NCI-H1105 treated with DMSO at 0.1 percent for 48 hours (cell line): ENCODE measurements at regions not wholly inside any gene's neighbourhood (a gene's known extent, or its start where the extent isn't known, plus 50 kb on each side); places are given as distances from the start of the nearest gene placed in this dataset.
"Not testable (repeated sequence)": the region's sequence is repeated elsewhere in the genome, so short reads cannot be mapped to it uniquely, and the experiment has no call there.

Experiments
- DNase-seq: peaks from one replicate; lab custom pipeline; 2025; lab: John Stamatoyannopoulos, UW

DNA sequence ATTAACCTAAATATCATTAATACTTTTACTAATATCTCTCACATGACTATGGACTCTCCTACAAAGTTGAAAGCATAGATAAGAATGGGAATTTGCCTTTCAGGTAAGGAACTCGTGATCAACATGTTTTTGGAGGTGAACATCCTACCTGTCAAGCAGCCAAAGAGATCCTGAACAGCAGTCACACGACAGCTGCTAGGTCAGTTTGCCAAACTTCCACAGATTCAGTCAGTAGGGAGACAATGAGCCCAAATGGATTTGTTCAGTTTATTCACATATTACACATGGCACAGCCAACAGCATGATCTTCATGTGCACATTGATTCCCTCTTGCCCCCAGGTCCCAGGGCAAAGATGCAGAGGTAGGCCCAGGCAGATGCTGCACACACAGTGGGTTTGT lies 86.1 kb upstream of the LOC128125822 start:
- DNase-seq: no peak

DNA sequence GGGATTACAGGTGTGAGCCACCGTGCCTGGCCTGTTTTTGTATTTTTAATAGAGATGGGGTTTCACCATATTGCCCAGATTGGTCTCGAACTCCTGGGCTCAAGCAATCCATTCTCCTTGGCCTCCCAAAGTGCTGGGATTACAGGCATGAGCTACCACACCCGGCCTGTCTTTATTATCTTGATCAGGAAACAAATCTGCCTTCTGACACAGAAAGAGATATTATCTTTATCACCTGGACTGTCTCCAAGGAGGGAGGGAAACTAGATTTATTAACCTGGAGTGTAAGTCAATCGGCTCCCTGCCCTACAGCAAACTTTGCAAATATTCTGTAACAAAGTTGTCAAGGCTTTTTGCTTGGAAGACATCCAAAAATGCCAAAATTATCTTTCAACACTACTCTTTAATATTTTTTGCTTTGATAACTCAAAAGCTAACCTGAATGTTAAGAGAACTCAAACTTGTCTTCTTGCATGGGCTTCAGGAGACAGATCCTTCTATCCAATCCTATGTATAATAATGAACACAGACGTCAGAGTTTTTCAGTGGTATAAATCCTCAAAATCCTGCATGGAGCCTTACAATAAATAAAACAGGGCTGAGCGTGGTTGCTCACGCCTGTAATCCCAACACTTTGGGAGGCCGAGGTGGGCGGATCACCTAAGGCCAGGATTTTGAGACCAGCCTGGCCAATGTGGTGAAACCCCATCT lies 85.0 kb upstream of the LOC128125822 start:
- no peak for DNase-seq

DNA sequence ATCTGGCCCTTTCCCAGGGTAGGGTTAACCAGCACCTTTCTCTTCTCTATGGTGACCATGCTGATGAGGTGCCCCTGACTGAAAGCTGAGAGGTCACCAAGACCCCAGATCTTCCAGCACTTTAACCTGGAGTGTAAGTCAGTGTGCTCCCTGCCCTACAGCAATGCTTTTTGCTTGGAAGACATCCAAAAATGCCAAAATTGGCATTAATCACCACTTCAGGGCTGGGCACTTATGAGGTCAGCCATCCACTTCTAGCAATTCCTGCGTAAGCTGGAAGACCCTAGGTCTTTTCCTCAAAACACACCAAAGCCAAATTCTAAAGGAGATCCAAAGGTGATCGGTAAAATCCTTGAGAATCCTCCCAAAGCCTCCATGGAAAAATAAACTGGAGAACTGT lies 81.2 kb upstream of the LOC128125822 start:
- peak; percentile 14 for DNase-seq

DNA sequence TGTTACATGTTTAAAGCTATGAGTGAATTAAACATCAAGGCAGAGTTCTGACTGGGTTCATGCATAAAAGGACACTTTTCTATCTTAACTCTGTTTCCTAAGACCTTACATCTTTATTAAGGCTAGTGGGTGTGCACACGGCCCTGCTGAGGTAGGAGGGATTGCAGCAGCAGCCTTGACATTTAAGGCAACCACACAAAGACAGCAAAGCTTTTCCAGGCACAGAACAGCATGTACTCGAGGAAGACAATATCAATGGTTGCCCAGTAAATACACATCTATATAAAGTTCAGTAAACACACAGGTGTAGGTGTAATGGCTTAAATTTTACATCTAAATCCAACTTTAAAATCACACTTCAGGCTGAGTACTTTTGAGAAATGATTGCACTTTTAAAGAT lies 79.8 kb upstream of the LOC128125822 start:
- no peak for DNase-seq

DNA sequence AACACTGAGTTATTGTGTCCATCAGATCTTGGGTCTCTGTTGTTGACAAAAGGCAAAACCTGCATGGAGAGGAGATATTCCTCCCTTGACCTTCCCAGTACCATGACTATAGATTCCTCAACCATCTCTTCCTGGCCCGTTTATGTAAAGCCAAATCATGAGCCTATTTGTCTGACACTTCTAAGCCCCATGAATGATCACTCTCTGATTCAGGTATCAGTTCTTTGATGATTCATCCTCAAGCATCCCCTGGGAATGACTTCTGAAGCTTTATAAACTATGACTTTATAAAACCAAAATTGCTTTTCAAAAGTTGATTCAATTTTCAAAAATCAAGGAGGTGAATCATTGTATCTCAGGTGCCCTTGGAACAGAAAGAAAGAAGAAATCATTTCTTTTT lies 78.7 kb upstream of the LOC128125822 start:
- DNase-seq: no peak

DNA sequence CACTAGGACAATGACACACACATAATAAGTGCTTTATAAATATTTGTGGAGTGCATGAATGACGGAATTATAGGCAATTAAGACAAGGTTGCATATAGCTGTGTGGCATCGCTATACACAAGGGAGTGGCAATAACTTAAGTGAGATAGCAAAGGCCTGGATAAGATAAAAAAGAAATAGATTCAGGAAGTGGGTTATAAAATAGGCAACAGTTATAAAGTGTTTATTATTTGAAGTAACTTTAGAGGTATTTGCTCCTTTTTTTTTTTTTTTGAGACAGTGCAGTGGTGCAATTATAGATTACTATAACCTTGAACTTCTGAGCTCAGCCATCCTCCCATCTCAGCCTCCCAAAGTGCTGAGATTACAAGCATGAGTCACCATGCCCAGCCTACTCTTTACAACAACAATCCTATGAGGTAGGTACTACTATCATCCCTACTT lies 75.9 kb upstream of the LOC128125822 start:
- DNase-seq: no peak

DNA sequence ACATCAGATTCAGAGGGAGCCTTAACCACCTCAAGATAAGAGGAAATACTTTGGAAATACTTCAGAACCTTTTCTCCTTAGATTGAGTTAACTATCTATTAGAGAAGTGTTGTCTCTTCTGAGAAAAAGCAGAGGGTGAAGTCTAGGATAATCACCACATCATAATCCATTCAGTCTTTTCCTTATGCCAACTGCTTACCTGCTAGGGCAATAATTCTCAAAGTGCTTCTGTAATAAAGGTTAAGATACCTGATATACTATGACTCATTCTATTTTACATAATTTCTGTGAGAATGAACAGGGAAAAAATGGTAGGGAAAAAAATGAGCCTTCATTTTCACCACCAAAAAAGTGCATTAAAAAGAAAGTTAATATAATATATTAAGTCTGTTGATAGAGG lies 70.1 kb upstream of the LOC128125822 start:
- no peak for DNase-seq

DNA sequence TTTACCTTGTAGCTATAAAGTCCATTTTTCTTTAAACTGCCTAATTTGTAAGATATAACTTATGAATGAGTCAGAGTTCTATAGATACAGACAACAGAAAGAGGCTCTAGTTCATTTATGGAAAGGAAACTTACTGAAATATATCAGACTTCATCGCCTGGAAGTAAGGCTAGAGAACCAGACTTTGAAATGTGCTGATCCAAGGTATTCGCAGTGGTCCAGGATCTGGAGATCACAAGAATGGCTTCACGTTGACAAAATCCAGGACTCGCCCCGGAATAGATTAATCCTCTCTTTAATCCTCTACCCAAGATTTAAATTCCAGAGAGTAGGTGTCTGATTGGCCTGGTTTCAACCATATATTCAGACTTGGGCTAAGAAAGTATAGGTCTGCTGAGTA lies 69.1 kb upstream of the LOC128125822 start:
- no peak for DNase-seq

DNA sequence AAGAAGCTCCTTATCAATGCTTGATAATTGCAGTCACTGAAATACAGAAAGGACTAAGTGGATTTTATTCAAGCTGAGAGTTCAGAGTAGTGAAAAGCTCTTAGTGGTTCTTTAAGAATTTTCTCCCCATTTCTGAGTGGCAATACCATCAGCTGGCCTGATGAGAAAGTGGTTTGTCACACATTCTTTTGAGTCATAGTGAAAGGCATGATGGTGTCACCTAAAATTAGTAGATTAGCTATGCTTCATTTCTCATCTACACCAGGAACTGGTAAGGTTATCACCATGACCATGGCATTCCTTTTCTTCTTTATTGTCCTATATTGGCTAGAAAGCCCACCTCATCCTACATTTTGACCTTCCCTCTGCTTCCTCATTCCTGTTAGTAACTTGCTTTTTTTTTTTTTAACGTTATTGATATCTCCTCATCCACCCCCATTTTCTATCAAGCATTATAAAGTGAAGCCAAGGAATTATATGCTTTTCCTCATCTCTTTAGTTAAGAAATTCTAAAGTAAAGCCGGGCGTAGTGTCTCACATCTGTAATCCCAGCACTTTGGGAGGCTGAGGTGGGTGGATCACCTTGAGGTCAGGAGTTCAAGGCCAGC lies 67.4 kb upstream of the LOC128125822 start:
- no peak for DNase-seq

DNA sequence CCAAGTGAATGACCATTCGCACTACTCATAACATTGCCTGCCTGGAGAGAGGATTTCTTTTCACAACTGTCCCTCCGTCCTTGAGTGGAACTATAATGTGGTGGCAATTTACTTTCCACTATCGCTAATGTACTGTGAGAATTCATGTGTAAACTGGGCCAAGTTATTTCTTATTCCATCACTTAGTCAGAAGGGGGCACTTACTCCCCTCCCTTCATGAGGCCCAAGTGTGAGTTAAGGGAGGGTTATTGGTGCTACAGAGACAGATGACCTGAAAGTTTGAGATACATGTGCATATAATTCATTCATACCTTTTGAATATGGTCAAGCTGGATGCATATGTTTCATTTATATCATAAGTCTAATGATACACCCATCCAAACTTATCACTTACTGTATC lies 65.2 kb upstream of the LOC128125822 start:
- DNase-seq: no peak

DNA sequence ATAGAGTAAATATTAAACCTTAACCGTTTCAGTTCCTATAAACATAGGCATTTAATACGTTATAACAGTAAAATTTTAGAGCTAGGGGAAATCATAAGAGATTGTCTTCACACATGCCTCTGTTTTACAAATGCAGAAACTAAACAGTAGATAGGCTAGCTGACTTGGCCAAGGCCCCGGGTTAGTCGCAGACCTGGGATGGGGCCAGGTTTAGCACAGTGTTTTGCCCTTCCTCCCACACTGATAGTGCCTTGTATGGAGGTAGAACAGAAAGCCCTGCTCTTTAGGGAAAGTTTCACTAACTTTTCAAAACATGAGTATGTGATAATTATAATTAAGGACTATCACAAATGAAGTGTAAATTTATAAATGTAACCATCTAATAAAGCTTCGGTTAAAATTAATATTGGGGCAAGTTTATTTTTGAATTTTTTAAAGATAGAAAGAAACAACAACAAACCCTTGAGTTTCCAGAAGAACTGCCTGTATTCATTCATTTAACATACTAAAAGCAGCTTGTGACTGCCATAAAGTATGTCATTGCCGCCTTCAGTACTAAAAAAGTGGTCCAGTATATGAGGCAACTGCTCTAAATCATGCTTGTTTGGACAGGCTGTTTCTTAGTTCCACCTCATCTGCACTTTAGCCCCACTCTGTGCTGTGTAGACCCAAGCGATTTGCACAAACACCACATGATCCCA lies 62.5 kb upstream of the LOC128125822 start:
- DNase-seq: no peak

DNA sequence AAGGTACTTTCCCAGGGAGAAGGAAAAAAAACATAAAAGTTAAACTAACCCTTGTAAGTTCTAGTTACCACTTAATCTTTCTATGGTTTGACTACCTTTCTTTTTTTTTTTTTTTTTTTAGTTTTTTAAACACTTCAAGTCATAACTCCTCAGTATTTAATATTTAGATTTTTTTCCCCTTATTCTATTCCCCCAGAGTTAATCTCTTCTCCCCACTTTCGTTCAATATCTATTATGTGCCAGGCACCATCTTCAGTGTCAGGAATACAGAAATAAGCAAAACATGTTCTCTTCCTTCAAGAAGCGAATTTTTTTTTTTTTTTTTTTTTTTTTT lies 62.0 kb upstream of the LOC128125822 start:
- no peak for DNase-seq

DNA sequence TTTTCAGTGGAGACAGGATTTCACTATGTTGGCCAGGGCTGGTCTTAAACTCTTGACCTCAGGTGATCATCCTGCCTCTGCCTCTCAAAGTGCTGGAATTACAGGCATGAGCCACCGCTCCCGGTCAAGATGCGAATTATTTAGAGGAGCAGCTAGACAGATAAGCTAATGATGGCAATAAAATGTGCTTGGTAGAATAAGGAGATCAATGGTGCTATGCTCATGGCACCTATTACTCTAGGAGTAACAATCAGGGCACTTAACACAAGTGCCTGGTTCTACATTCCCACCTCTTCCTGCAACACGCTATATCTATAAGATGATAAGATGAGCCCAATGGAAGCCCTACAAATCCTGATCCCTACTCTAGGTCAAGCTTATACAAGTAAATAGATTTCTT lies 61.4 kb upstream of the LOC128125822 start:
- no peak for DNase-seq

DNA sequence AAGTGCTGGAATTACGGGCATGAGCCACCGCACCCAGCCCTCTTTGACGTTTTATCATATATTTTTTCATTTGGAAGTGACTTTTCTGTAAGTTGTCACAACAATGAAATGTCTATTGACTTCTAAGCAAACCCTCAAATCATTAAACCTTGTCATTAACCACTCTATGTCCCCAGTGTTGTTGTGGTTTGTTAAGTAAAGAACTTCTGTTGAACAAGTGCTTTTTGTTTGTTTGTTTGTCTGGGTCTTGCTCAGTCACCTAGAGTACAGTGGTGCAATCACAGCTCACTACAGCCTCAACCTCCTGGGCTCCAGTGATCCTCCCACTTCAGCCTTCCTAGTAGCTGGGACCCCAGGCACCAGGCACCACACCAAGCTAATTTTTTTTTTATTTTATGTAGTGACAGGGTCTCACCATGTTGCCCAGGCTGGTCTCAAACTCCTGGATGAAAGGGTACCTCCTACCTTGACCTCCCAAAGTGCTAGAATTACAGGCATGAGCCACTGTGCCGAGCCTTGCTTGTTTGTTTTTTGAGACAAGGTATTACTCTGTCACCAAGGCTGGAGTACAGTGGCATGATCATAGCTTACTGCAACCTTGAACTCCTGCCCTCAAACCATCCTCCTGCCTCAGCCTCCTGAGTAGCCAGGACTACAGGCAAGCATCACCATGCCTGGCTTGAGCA lies 57.6 kb upstream of the LOC128125822 start:
- DNase-seq: no peak

DNA sequence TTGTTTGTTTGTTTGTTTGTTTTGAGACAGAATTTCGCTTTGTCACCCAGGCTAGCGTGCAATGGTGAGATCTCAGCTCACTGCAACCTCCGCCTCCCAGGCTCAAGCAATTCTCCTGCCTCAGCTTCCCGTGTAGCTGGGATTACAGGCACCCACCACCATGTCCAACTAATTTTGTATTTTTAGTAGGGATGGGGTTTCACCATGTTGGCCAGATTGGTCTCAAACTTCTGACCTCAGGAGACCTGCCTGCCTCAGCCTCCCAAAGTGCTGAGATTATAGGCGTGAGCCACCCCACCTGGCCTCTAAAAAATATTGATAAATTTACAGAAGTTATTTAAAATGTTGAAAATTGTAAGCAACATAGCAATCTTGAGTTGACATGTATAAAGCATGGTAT lies 57.1 kb upstream of the LOC128125822 start:
- DNase-seq: not testable (repeated sequence)

DNA sequence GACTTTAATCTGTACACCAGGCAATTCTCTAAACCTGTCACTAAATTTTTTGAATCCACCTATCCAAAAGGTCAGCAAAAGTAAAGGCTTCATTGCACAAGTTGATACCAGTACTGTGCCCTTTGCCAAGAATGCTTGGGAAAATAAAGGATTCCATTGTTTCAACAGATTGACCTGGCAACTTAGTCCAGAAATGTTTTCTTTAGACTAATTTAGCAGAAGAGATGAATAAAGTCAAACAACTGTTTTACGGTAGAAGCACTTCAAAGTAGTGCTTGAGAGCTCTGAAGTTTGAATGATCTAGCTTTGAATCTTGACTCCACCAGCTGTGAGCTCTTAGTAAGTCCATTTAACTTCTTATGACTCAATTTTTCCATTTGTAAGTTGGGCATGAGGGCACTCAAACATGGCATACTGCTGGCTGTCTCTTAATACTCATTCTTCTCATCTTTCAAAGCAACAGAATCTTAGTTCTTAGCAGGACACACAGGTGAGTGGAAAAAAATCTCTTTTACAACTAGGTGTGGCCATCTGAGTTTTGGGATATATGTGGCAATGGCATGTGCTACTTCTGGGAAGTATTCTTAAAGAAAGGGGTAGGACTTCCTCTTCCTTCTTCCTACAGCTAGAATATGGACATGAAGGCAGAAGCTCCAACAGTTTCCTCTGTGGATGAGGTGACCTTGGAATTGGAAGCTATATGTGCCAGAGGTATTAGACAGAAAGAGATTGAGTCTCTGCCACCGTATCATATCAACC lies 55.9 kb upstream of the LOC128125822 start:
- DNase-seq: no peak

DNA sequence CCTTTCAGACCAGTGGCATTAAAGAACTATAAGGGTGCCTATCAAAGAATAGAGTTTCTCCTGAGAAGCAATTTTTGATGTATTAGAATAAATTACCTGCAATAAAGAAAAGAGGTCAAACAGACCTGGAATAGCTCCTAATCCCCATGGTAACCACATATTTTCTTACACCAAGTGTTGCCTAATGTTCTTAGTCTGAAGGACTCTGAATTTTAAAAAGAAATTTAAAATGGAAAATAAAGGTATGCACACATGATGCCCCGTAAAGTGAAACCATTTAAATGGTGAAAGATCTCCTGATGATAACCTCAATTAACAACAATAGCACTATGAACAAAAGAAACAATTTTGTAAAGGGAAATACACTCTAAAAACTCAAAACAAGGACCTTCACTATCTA lies 55.1 kb upstream of the LOC128125822 start:
- DNase-seq: no peak

DNA sequence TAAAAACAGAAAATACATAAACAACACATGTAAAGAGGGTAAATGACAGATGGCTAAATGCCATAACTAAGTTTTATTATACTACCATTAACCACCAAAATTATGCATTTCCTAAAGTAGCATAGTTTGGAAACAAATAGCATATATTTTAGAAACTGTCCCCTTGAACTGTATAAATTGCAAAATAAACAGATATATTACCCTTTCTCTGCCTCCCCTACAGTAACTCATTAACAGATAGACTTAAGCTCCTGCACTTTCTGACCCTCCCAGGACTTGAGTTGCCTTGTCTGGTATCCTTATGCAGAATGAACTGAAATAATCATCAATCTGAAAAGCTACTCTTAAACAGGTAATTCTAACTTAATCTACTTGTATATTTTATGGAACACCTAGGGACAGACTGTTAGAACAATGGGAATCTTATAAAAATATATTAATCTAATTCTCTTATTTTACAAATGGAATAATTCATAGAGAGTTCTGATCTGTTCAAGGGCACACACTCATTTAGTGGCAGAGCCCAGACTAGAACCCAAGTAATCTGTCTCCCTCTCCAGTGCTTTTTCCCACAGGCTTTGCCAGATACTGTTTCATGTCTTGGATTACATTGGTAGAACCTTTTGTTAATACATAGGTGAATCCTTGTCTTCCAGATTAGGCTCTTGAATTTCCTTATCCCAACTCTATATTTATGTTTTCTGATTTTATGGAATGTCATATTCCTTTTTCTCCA lies 50.6 kb upstream of the LOC128125822 start:
- no peak for DNase-seq
